ENCODE measurements at regions not wholly inside any gene's neighbourhood (a gene's known extent, or its start where the extent isn't known, plus 50 kb on each side); places are given as distances from the start of the nearest gene placed in this dataset.

DNA sequence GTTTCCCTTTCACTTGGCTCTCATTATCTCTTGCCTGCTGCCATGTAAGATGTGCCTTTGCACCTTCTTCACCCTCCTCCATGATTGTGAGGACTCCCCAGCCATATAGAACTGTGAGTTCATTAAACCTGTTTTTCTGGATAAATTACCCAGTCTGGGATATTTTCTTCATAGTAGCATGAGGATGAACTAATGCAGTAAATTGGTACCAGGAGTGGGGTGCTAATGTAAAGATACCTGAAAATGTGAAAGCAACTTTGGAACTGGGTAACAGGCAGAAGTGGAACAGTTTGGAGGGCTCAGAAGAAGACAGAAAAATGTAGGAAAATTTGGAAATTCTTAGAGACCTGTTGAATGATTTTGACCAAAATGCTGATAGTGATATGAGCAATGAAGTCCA is 487.4 kb downstream of the LMO7 start:
- TF ChIP-seq POLR2AphosphoS5 (IDR thresholded peaks at IDR 0.05; ENCODE audit: borderline replicate concordance, low read depth, low read length) (no peak), EZH2 (IDR thresholded peaks at IDR 0.05) (no peak)
